ENCODE measurements at regions not wholly inside any gene's neighbourhood (a gene's known extent, or its start where the extent isn't known, plus 50 kb on each side); places are given as distances from the start of the nearest gene placed in this dataset.

- Histone ChIP-seq H3K79me2 (ENCODE audit: control insufficient read depth, insufficient read depth, low read length) (no peaks in the 10 kb centered on the region), H3K36me3 (ENCODE audit: control insufficient read depth in 2 of 2, extremely low read depth in 1 of 2, insufficient read depth in 2 of 2, low read length in 2 of 2) (no peaks in the 10 kb centered on the region), H3K27ac (ENCODE audit: control insufficient read depth, insufficient read depth, low read length) (no peak overlapping the region), H3K9me1 (ENCODE audit: control insufficient read depth, extremely low read depth, insufficient read depth, low read length) (no peaks in the 10 kb centered on the region), H2AFZ (ENCODE audit: control insufficient read depth, low read length) (no peak overlapping the region), H3K9ac (ENCODE audit: control insufficient read depth, extremely low read depth, insufficient read depth, low read length) (no peak overlapping the region), H4K20me1 (ENCODE audit: control insufficient read depth, extremely low read depth, insufficient read depth, low read length) (no peaks in the 10 kb centered on the region), H3K4me1 (ENCODE audit: control insufficient read depth, extremely low read depth, insufficient read depth, low read length) (peaks cover 42% of the 10 kb centered on the region), H3K4me2 (ENCODE audit: control insufficient read depth, extremely low read depth, insufficient read depth, low read depth, low read length) (no peak overlapping the region), H3K4me3 (ENCODE audit: control insufficient read depth in 2 of 3, extremely low read depth in 1 of 3, insufficient read depth in 2 of 3, low read depth in 1 of 3, low read length in 3 of 3) (no peak overlapping the region), H3K27me3 (ENCODE audit: control insufficient read depth, extremely low read depth, insufficient read depth, low read length) (no peaks in the 10 kb centered on the region), H3K9me3 (ENCODE audit: control insufficient read depth, low read depth, low read length) (no peaks in the 10 kb centered on the region)
- dilution Hi-C loops (cut with MboI; ENCODE audit: extremely low pct_ligation_motif_present, low sequenced_read_pairs), result no loop called here
- no peak for FAIRE-seq
- no peak for DNase-seq (ENCODE audit: low read depth, low spot score)
- TF ChIP-seq EZH2 (IDR thresholded peaks at IDR 0.05; ENCODE audit: low read length), result no peak
- TF ChIP-seq, protein P1, sequence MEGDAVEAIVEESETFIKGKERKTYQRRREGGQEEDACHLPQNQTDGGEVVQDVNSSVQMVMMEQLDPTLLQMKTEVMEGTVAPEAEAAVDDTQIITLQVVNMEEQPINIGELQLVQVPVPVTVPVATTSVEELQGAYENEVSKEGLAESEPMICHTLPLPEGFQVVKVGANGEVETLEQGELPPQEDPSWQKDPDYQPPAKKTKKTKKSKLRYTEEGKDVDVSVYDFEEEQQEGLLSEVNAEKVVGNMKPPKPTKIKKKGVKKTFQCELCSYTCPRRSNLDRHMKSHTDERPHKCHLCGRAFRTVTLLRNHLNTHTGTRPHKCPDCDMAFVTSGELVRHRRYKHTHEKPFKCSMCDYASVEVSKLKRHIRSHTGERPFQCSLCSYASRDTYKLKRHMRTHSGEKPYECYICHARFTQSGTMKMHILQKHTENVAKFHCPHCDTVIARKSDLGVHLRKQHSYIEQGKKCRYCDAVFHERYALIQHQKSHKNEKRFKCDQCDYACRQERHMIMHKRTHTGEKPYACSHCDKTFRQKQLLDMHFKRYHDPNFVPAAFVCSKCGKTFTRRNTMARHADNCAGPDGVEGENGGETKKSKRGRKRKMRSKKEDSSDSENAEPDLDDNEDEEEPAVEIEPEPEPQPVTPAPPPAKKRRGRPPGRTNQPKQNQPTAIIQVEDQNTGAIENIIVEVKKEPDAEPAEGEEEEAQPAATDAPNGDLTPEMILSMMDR (optimal IDR thresholded peaks at IDR 0.05 in 1 of 3, IDR thresholded peaks at IDR 0.05 in 1 of 3, conservative IDR thresholded peaks at IDR 0.05 in 1 of 3; ENCODE audit: extremely low read depth in 1 of 3, insufficient read depth in 2 of 3, low read length in 3 of 3), result no peak
These were observed 266.9 kb upstream of the PTGER4 start for GRCh38 chr5:40412771-40413170.

DNA sequence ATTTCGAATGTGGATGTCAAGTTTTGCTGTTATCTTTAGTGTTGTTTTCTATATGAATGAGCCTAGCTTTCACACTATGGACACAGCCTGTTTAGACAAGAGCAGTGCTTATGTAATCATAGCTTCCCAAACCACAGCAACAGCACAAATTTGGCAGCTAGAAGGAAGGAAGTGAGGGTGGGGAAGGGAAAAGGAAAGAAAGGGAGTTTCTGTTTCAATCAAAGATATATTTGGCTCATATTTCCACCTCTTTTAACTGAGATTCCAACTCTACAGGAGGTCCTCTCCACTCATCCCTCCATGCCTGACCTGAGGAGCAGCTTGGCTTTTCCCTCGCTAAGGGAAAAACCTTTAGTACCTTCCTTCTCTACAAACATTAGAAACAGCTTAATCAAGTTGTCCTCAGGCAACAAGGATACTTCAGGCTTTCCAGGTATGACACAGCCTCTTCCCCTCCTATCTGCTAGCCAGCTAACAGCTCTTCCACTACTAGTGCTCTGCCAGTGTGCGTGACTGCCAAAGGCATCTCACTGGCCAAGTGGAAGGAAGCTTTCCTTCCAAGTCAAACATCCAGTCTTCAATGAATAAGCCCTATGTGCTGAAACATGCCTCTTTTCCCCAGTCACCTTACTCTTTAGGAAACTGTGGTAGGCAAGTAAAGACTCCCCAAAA lies 268.6 kb upstream of the PTGER4 start:
- peak; percentile 85 for DNase-seq (ENCODE audit: low read depth, low spot score)
- Histone ChIP-seq H3K9me1 (ENCODE audit: control insufficient read depth, extremely low read depth, insufficient read depth, low read length) (no peaks in the 10 kb centered on the region), H3K9ac (ENCODE audit: control insufficient read depth, extremely low read depth, insufficient read depth, low read length) (peak overlapping the region; percentile 72), H3K9me3 (ENCODE audit: control insufficient read depth, low read depth, low read length) (no peaks in the 10 kb centered on the region), H3K27ac (ENCODE audit: control insufficient read depth, insufficient read depth, low read length) (peak overlapping the region; percentile 95), H3K79me2 (ENCODE audit: control insufficient read depth, insufficient read depth, low read length) (no peaks in the 10 kb centered on the region), H3K4me3 (ENCODE audit: control insufficient read depth in 2 of 3, extremely low read depth in 1 of 3, insufficient read depth in 2 of 3, low read depth in 1 of 3, low read length in 3 of 3) (peak overlapping the region; percentile 9 to 66 (median 54)), H3K4me1 (ENCODE audit: control insufficient read depth, extremely low read depth, insufficient read depth, low read length) (peaks cover 42% of the 10 kb centered on the region), H3K4me2 (ENCODE audit: control insufficient read depth, extremely low read depth, insufficient read depth, low read depth, low read length) (peak overlapping the region; percentile 83), H2AFZ (ENCODE audit: control insufficient read depth, low read length) (peak overlapping the region; percentile 76), H3K36me3 (ENCODE audit: control insufficient read depth in 2 of 2, extremely low read depth in 1 of 2, insufficient read depth in 2 of 2, low read length in 2 of 2) (no peaks in the 10 kb centered on the region), H4K20me1 (ENCODE audit: control insufficient read depth, extremely low read depth, insufficient read depth, low read length) (no peaks in the 10 kb centered on the region), H3K27me3 (ENCODE audit: control insufficient read depth, extremely low read depth, insufficient read depth, low read length) (no peaks in the 10 kb centered on the region)
- TF ChIP-seq EZH2 (IDR thresholded peaks at IDR 0.05; ENCODE audit: low read length), result no peak
- TF ChIP-seq, protein P1 (optimal IDR thresholded peaks at IDR 0.05 in 1 of 3, IDR thresholded peaks at IDR 0.05 in 1 of 3, conservative IDR thresholded peaks at IDR 0.05 in 1 of 3; ENCODE audit: extremely low read depth in 1 of 3, insufficient read depth in 2 of 3, low read length in 3 of 3), result no peak
- FAIRE-seq, result peak; percentile 99
- dilution Hi-C loops (cut with MboI; ENCODE audit: extremely low pct_ligation_motif_present, low sequenced_read_pairs), result no loop called here
